Activated CD4-positive, alpha-beta T cell treated with anti-CD3 and anti-CD28 coated beads, Interleukin-2, amount 10 ng/mL, durations not matched to agents 7 days and 5 days (primary cell): ENCODE measurements at regions not wholly inside any gene's neighbourhood (a gene's known extent, or its start where the extent isn't known, plus 50 kb on each side); places are given as distances from the start of the nearest gene placed in this dataset.
"Not testable (repeated sequence)": the region's sequence is repeated elsewhere in the genome, so short reads cannot be mapped to it uniquely, and the experiment has no call there.

Experiments used
- CTCF ChIA-PET: fragments of 350-600 bp; sonication (Branson Sonifier 250); formaldehyde crosslinking; loops from one replicate; lab custom pipeline; 2021; ENCODE audit warnings: antibody characterized with exemption; lab: Charles Lee
- POLR2A ChIA-PET: fragments of 350-600 bp; sonication (Branson Sonifier 250); formaldehyde crosslinking; loops from one replicate; lab custom pipeline; 2021; ENCODE audit warnings: antibody characterized with exemption; lab: Charles Lee
- DNase-seq: peaks from one replicate; pipeline ENCODE4 v3.0.0-alpha.2; 2020
- H3K27ac Mint-ChIP-seq: one replicate; pipeline ENCODE4 v1.8.0; 2021; ENCODE audit warnings: mild to moderate bottlenecking, moderate library complexity, mixed read lengths
- H3K27me3 Mint-ChIP-seq: one replicate; pipeline ENCODE4 v1.8.0; 2021; ENCODE audit warnings: mixed read lengths
- H3K36me3 Mint-ChIP-seq: one replicate; pipeline ENCODE4 v1.8.0; 2021; ENCODE audit warnings: low read depth, mixed read lengths
- H3K4me1 Mint-ChIP-seq: one replicate; pipeline ENCODE4 v1.8.0; 2021; ENCODE audit warnings: mixed read lengths
- H3K4me3 Mint-ChIP-seq: one replicate; pipeline ENCODE4 v1.8.0; 2021; ENCODE audit warnings: mild to moderate bottlenecking, moderate library complexity, mixed read lengths
- H3K9me3 Mint-ChIP-seq: one replicate; pipeline ENCODE4 v1.8.0; 2021; ENCODE audit warnings: mixed read lengths

- no peaks in the 10 kb centered on the region for H3K27me3 Mint-ChIP-seq
- H3K4me1 Mint-ChIP-seq: no peaks in the 10 kb centered on the region
- ChIA-PET CTCF (interaction anchor here (0.6 kb wide), 1 partner anchor 190 kb away, joined by 3 read pairs; no protein-coding TSS in a partner anchor), POLR2A (no interaction called here)
- no peak overlapping the region for H3K27ac Mint-ChIP-seq
- H3K36me3 Mint-ChIP-seq: no peaks in the 10 kb centered on the region
- peaks cover 12% of the 10 kb centered on the region for H3K9me3 Mint-ChIP-seq
- no peak overlapping the region for H3K4me3 Mint-ChIP-seq
- no peak for DNase-seq
Measured at GRCh38 chr4:28792917-28793597, 1927.1 kb upstream of the PCDH7 start.

DNA sequence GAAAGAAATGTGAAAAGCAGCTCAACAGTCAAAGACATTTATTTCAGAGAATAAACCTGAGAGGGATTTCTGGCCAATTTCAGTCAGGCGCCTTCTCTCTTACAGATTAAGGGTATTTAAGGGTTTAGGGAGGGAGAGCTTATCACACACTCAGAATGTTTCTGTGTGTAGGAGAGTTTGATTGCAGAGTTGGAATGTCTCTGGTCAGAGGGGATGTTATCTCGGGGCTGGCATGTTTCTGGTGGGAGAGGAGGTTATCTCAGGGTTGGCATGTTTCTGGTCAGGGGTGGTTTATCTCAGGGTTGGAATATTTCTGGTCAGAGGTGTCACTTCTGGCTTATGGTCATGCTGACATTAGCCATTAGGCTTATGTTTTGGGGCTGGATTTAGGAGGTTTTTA is 1920.5 kb upstream of the PCDH7 start:
- Mint-ChIP-seq H3K4me3 (no peak overlapping the region), H3K36me3 (no peaks in the 10 kb centered on the region), H3K27ac (no peak overlapping the region), H3K9me3 (peaks cover 3% of the 10 kb centered on the region), H3K4me1 (no peaks in the 10 kb centered on the region), H3K27me3 (no peaks in the 10 kb centered on the region)
- no peak for DNase-seq
- CTCF ChIA-PET: interaction anchor here (0.9 kb wide), 1 partner anchor 9 kb away, joined by 4 read pairs; no protein-coding TSS in a partner anchor
- POLR2A ChIA-PET: no interaction called here

DNA sequence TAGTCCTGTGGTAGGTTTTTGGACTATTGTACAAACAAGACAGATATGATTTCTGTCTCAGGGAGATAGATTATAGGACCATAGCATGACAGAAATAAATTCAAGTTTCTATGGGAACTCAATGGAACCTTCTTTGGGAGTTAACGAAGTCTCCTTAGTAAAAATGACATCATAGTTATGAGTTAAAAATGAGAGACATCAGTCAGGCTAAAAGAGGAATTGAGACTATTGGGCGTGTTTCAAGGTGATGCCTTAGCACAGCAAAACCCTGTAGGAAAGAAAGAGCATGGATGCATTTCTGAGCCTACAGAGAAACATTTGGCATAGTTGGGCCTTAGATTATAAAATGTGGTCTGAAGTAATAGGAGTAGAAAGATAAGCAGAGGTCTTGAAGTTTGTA is 1909.1 kb upstream of the PCDH7 start:
- Mint-ChIP-seq H3K36me3 (no peaks in the 10 kb centered on the region), H3K27ac (no peak overlapping the region), H3K4me3 (no peak overlapping the region), H3K4me1 (no peaks in the 10 kb centered on the region), H3K27me3 (no peaks in the 10 kb centered on the region), H3K9me3 (peaks cover 19% of the 10 kb centered on the region)
- DNase-seq: no peak
- ChIA-PET CTCF (no interaction called here), POLR2A (no interaction called here)

DNA sequence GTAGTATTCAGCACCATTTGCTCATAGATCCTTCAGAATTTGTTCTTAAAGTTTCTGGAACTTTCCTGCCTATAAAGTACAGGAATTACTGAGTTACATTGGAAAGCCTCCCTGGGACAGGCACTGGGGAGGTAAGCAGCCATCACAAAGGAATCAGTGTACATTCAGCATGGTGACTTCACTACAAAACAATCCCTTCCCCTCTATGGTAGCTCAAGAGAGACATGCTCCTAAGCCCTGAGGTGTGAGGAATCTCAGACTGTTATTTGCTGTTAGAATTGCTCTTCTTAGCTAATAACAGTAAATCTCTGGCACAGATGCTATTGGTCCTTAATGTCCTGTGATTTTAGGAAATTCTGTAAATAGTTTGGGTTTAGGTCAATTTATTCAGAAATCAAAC is 1898.0 kb upstream of the PCDH7 start:
- POLR2A ChIA-PET: no interaction called here
- H3K9me3 Mint-ChIP-seq: peaks cover 10% of the 10 kb centered on the region
- H3K27me3 Mint-ChIP-seq: no peaks in the 10 kb centered on the region
- H3K4me1 Mint-ChIP-seq: no peaks in the 10 kb centered on the region
- CTCF ChIA-PET: no interaction called here
- H3K36me3 Mint-ChIP-seq: no peaks in the 10 kb centered on the region
- no peak for DNase-seq
- no peak overlapping the region for H3K27ac Mint-ChIP-seq
- no peak overlapping the region for H3K4me3 Mint-ChIP-seq

DNA sequence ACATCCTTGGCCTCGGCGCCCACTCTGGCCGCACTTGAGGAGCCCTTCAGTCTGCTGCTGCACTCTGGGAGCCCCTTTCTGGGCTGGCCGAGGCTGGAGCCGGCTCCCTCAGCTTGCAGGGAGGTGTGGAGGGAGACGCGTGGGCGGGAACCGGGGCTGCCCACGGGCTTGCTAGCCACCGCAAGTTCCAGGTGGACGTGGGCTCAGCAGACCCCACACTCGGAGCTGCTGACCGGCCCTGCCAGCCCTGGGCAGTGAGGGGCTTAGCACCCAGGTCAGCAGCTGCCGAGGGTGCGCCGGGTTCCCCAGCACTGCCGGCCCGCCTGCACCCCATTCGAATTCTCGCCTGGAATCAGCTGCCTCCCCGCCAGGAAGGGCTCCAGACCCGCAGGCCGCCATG is 1892.3 kb upstream of the PCDH7 start:
- no peaks in the 10 kb centered on the region for H3K4me1 Mint-ChIP-seq

GRCh38 chr4:28831867-28832266 is 1888.3 kb upstream of the PCDH7 start:
- ChIA-PET POLR2A (no interaction called here), CTCF (no interaction called here)
- H3K4me1 Mint-ChIP-seq: no peaks in the 10 kb centered on the region
- H3K9me3 Mint-ChIP-seq: peaks cover 10% of the 10 kb centered on the region
- H3K27ac Mint-ChIP-seq: no peak overlapping the region
- no peak overlapping the region for H3K4me3 Mint-ChIP-seq
- DNase-seq: no peak
- no peaks in the 10 kb centered on the region for H3K27me3 Mint-ChIP-seq
- no peaks in the 10 kb centered on the region for H3K36me3 Mint-ChIP-seq

More for the DNA sequence above, 1892.3 kb upstream of the PCDH7 start:
- H3K9me3 Mint-ChIP-seq: peaks cover 8% of the 10 kb centered on the region
- ChIA-PET CTCF (interaction anchor here (0.6 kb wide), 1 partner anchor 1136 kb away, joined by 3 read pairs; no protein-coding TSS in a partner anchor), POLR2A (no interaction called here)
- H3K27ac Mint-ChIP-seq: no peak overlapping the region
- H3K36me3 Mint-ChIP-seq: no peaks in the 10 kb centered on the region
- H3K4me3 Mint-ChIP-seq: no peak overlapping the region
- no peaks in the 10 kb centered on the region for H3K27me3 Mint-ChIP-seq
- no peak for DNase-seq

- Mint-ChIP-seq H3K27me3 (no peaks in the 10 kb centered on the region), H3K4me1 (no peaks in the 10 kb centered on the region), H3K27ac (no peak overlapping the region), H3K9me3 (peaks cover 7% of the 10 kb centered on the region), H3K36me3 (no peaks in the 10 kb centered on the region), H3K4me3 (no peak overlapping the region)
- POLR2A ChIA-PET: no interaction called here
- CTCF ChIA-PET: no interaction called here
- DNase-seq: no peak
Measured at GRCh38 chr4:28832444-28832843, 1887.7 kb upstream of the PCDH7 start.

DNA sequence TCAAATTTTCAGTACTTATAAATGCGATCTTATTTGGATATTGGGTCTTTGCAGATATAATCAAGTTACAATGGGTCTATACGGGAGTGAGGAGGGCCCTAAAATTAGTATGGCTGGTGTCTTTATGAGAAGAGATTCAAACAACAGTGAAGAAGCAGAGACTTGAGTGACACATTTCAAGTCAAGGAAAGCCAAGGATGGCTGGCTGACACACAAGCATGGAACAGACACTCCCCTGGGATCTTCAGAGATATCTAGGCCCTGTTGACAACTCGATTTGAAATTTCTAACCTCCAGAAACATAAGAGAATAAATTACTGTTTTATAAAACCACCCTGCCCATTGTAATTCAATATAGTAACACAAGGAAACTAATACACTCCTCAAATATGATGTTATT is 1886.0 kb upstream of the PCDH7 start:
- ChIA-PET POLR2A (no interaction called here), CTCF (no interaction called here)
- no peaks in the 10 kb centered on the region for H3K27me3 Mint-ChIP-seq
- H3K27ac Mint-ChIP-seq: no peak overlapping the region
- H3K4me1 Mint-ChIP-seq: no peaks in the 10 kb centered on the region
- no peaks in the 10 kb centered on the region for H3K36me3 Mint-ChIP-seq
- peaks cover 4% of the 10 kb centered on the region for H3K9me3 Mint-ChIP-seq
- H3K4me3 Mint-ChIP-seq: no peak overlapping the region
- DNase-seq: no peak

DNA sequence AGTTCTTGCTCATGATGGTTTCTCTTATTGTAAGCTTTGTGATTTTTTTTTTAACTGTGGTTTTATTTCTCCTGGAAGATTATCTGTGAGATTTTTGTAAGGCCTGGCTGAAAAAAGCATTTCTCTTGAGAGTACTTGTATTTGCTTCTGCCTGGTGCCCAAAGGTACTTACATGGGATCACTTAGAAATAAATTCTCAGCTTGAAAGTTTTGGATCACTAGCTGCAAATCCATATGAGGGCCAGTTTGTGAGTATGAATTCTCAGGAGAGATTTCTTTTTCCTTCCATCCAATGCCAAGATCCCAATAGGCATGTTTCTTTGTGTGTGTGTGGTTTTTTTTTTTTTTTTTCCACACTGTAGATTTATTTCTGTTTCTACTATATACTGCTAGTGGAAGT is 1884.7 kb upstream of the PCDH7 start:
- H3K36me3 Mint-ChIP-seq: no peaks in the 10 kb centered on the region
- no peaks in the 10 kb centered on the region for H3K4me1 Mint-ChIP-seq
- no peak overlapping the region for H3K27ac Mint-ChIP-seq
- ChIA-PET POLR2A (no interaction called here), CTCF (no interaction called here)
- DNase-seq: no peak
- no peaks in the 10 kb centered on the region for H3K27me3 Mint-ChIP-seq
- no peak overlapping the region for H3K4me3 Mint-ChIP-seq
- peaks cover 4% of the 10 kb centered on the region for H3K9me3 Mint-ChIP-seq

GRCh38 chr4:28842271-28842670 is 1877.9 kb upstream of the PCDH7 start:
- no peaks in the 10 kb centered on the region for H3K36me3 Mint-ChIP-seq
- no peak overlapping the region for H3K4me3 Mint-ChIP-seq
- DNase-seq: no peak
- peaks cover 9% of the 10 kb centered on the region for H3K9me3 Mint-ChIP-seq
- H3K27ac Mint-ChIP-seq: no peak overlapping the region
- POLR2A ChIA-PET: no interaction called here
- no peaks in the 10 kb centered on the region for H3K27me3 Mint-ChIP-seq
- H3K4me1 Mint-ChIP-seq: no peaks in the 10 kb centered on the region
- CTCF ChIA-PET: no interaction called here

DNA sequence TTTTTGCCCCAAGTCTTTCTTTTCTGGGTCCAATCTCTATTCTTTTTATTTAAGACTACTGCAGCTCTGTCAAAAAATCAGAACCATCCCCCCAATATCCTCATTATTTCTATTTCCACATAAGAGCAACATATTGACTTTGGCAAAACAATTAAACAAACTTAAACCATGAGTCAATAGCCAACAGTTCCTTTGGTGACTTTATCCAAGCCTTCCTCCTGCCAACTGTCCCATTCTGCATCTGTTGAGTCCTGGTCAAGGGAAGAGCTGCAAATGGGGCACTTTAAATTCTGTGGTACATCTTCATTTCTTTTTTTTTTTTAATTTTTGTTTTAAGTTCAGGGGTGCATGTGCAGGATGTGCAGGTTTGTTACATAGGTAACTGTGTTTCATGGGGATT is 1875.0 kb upstream of the PCDH7 start:
- DNase-seq: no peak
- ChIA-PET POLR2A (no interaction called here), CTCF (no interaction called here)
- Mint-ChIP-seq H3K27ac (no peak overlapping the region), H3K9me3 (peaks cover 19% of the 10 kb centered on the region), H3K4me3 (no peak overlapping the region), H3K4me1 (no peaks in the 10 kb centered on the region), H3K36me3 (no peaks in the 10 kb centered on the region), H3K27me3 (no peaks in the 10 kb centered on the region)

GRCh38 chr4:28857028-28857427 is 1863.1 kb upstream of the PCDH7 start:
- DNase-seq, CTCF ChIA-PET, H3K4me3 Mint-ChIP-seq, H3K27me3 Mint-ChIP-seq, H3K36me3 Mint-ChIP-seq, H3K27ac Mint-ChIP-seq, POLR2A ChIA-PET, H3K4me1 Mint-ChIP-seq: not testable (repeated sequence)
- peaks cover 13% of the 10 kb centered on the region for H3K9me3 Mint-ChIP-seq

GRCh38 chr4:28868841-28869240 is 1851.3 kb upstream of the PCDH7 start:
- H3K9me3 Mint-ChIP-seq: peaks cover 14% of the 10 kb centered on the region
- no peak for DNase-seq
- no peaks in the 10 kb centered on the region for H3K27me3 Mint-ChIP-seq
- no peaks in the 10 kb centered on the region for H3K36me3 Mint-ChIP-seq
- ChIA-PET POLR2A (no interaction called here), CTCF (no interaction called here)
- H3K27ac Mint-ChIP-seq: no peak overlapping the region
- no peaks in the 10 kb centered on the region for H3K4me1 Mint-ChIP-seq
- no peak overlapping the region for H3K4me3 Mint-ChIP-seq

DNA sequence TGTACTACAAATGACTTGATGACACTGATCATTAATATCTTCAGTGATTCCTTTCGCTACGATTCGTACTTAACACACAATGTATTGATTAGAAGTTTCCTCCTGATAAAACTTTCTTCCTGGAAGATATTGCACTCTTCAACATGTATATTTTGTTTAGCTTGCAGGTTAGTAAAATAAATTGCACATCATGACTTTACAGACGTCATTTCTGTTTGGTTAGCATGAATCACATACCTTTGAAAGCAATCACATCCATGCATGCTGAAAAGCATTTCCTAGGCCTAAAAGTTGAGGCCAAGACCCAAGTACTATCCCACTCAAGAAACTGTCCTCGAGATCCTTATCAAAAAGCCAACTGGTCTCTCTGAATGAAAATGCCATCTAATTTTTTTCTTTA is 1841.0 kb upstream of the PCDH7 start:
- CTCF ChIA-PET: no interaction called here
- DNase-seq: no peak
- POLR2A ChIA-PET: no interaction called here
- Mint-ChIP-seq H3K9me3 (peaks cover 2% of the 10 kb centered on the region), H3K27me3 (no peaks in the 10 kb centered on the region), H3K4me3 (no peak overlapping the region), H3K4me1 (no peaks in the 10 kb centered on the region), H3K27ac (no peak overlapping the region), H3K36me3 (no peaks in the 10 kb centered on the region)
